GM21367 (cell line): ENCODE measurements at regions not wholly inside any gene's neighbourhood (a gene's known extent, or its start where the extent isn't known, plus 50 kb on each side); places are given as distances from the start of the nearest gene placed in this dataset.
"Not testable (repeated sequence)": the region's sequence is repeated elsewhere in the genome, so short reads cannot be mapped to it uniquely, and the experiment has no call there.

Experiments
- ATAC-seq: cut with Tn5 transposase; IDR thresholded peaks from one replicate; pipeline ENCODE4 v1.9.1; 2021; ENCODE audit not compliant: unreplicated experiment

- ATAC-seq, result not testable (repeated sequence)
Measured at GRCh38 chr16:18157854-18158253, 178.7 kb downstream of the NPIPA8 start.

- not testable (repeated sequence) for ATAC-seq
Measured at GRCh38 chr16:18152832-18153231, 183.7 kb downstream of the NPIPA8 start.

- ATAC-seq, result not testable (repeated sequence)
Measured at GRCh38 chr16:18148132-18148531, 188.4 kb downstream of the NPIPA8 start.

DNA sequence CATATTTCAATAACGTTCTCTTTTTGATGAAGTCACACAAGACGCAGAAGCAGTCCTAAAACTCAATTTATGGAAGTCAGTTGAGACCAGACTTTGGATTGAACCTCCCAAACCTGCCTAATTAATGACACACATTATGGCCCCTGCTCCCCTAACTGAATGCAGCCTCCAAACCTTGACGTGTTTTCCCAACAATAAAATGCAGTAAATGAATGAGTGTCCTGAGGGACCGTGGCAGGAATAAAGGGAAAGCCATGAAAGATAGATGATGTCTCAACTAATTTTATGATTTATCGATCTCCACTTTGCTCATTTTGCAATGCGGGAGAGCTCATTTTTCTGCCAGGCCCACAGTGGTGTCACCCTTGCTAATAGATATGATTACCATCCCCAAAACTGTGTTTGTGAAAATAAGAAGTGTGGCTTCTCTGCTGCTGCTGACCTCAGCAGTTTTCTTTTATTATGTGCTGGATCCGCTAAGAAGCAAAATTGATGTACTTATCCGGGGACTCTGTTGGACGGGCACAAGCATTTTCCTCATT, 189.9 kb downstream of the NPIPA8 start:
- ATAC-seq, result not testable (repeated sequence)

DNA sequence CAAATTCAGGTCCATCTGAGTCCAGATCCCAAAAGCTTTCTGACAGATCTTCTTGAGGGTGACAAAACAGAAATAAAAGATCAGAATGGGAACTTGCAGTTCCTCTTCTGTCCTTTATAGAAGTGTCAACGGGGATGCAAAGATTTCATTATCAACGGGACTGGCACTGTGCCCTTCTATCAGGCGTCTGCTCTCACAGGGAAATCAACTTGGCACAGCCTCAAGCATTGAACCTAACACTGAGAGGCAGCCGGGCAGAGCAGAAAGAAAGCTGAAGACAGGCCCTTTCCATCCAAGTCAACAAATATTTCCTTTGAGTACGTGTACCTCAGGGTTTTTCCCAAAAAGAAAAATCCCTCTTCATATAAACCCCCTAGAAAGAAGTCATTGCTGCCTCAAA, 194.5 kb downstream of the NPIPA8 start:
- ATAC-seq, result not testable (repeated sequence)

GRCh38 chr16:18136288-18136687, 200.2 kb downstream of the NPIPA8 start:
- ATAC-seq, result not testable (repeated sequence)

GRCh38 chr16:18135024-18135423, 201.5 kb downstream of the NPIPA8 start:
- ATAC-seq, result not testable (repeated sequence)

DNA sequence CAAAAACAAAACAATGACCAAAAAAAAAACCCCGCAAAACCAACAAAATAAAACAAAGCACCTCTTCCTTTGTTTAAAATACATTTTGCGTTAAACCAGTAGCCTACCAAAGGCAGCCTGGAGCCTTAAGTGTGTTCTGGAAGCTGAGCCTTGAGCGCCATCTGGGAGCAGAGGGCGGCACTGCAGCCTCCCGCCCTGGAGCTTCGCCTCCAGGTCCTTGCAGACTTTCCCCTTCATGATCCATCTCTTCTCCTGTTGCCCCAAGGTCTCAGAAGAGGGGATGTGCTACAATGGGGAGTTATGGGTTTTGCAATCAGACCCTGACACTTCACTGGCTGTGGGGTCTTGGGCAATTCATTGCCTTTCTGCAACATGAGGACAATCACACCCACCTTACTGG, 204.9 kb downstream of the NPIPA8 start:
- ATAC-seq, result not testable (repeated sequence)

DNA sequence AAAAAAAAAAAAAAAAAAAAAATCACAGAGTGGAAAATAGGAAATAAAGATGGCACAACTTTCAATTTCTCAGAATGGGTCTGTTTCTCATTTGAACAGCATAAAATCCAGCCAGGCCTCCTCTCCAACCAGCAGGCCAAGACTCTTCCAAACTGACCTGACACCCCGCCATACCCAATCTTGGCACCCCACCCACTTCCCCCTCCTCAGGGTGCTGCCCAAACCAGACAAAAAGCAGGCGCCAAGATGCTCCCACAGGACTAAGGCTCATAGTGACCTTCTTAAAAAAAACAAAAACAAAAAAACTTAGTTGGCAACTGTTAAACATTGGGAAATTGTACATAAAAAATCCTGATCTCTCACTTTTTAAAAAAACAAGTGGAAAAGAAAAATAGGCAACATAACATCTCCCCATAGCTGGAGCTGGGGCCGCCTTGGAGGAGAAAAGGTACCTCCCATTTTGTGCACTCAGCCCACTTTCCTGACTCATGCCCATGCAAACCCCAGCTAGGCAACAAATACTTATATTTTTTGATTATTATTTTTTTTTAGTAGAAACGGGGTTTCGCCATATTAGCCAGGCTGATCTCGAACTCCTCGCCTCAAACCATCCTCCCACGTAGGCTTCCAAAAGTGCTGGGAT, 205.9 kb downstream of the NPIPA8 start:
- not testable (repeated sequence) for ATAC-seq

DNA sequence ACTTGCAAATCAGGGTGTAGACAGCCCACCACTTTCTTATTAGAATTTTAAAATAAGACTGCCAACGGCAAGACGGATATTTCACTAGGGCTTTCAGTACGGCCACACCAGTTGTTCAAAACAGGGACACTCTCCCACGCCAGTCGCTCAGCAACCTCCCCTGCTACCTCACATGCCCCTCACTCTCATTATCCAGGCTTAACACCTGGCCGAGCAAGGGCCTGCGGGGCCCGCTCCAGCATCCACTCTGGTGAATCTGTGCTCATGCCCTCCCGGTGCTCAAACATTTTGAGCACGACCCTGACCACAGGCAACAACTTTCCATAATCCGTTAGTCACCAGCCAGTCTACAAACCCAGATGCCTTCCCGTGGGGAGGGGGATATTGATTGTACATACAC, 209.5 kb downstream of the NPIPA8 start:
- ATAC-seq, result not testable (repeated sequence)

- not testable (repeated sequence) for ATAC-seq
Measured at GRCh38 chr16:18119092-18119491, 217.4 kb downstream of the NPIPA8 start.

- ATAC-seq, result not testable (repeated sequence)
Measured at GRCh38 chr16:18118684-18119083, 217.9 kb downstream of the NPIPA8 start.

DNA sequence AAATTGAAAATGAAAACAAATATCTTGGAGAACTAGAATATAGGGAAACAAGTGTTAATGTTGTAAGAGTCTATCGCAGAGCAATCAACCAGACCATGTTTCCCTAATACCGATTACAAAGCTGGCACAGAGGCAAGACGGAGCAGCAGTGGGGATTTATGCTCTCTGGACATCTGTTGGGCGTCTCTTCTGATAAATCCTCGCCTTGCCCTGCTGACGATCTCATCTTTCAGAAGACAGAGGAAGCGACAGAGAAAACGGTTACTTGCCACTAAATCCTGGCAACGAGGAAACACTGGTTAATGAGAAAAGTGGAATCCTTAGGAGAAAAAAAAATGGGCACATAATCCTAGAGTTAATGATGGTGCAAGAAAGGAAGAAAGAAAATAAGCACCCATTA, 218.5 kb downstream of the NPIPA8 start:
- not testable (repeated sequence) for ATAC-seq

GRCh38 chr16:18104412-18104811, 232.1 kb downstream of the NPIPA8 start:
- not testable (repeated sequence) for ATAC-seq

DNA sequence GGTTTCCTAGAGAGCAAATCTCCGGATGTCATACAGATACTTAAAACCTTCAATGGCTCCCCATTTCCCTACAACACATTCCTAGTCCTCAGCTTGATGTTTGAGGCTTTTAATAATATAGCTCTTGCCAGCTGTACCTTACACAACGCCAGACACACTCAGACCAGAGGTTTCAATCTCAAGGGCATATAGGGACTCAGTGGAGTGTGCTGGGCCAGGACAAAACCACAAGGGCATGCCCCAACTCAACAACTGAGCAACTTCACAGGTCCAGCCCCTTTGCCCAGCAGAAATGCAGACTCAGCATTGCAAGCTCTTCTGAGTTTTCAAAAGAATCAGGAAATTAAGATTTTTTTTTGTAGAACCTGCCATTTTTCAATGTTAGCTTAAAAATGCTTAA, 235.5 kb downstream of the NPIPA8 start:
- not testable (repeated sequence) for ATAC-seq

GRCh38 chr16:18092605-18093004, 243.9 kb downstream of the NPIPA8 start:
- not testable (repeated sequence) for ATAC-seq

GRCh38 chr16:18080658-18081363, 255.7 kb downstream of the NPIPA8 start:
- not testable (repeated sequence) for ATAC-seq

GRCh38 chr16:18077910-18078309, 258.6 kb downstream of the NPIPA8 start:
- not testable (repeated sequence) for ATAC-seq

GRCh38 chr16:18072161-18072560, 264.4 kb downstream of the NPIPA8 start:
- ATAC-seq, result no peak

DNA sequence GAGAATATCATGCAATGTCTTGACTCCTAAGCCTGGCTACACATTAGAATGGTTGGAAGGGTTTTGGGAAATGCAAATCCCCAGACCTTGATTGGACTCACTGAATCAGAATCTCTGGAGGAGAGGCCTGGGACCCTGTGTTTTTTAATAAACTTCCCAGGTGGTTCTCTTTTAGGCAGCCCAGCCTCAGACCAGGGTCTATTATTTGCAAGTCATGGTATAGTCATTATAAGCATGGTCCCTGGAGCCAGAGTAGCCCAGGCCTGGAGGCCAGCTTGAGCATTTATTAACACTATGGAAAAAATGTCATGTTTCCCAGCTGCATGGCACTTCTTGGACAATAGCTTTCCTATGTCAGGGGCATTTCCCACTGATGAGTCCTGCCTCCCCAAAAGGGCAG, 266.9 kb downstream of the NPIPA8 start:
- ATAC-seq, result no peak

DNA sequence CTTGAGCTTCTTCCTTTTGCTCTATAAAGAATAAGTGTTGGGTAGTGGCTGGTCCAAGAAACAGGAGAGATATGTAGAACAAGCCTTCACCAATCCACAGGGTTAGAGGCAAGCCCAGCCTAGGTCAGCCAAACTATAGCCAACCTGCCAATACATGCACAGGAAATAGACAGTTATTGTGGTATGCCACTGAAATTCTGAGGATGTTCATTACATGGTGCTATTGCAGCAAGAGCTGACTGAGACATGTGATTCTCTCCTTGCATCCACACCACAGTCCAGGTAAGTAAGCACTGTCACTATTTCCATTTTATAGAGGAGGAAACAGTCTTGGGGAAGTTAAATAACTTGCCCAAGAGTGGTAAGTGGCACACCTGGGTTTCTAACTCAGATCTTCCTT, 268.1 kb downstream of the NPIPA8 start:
- no peak for ATAC-seq

DNA sequence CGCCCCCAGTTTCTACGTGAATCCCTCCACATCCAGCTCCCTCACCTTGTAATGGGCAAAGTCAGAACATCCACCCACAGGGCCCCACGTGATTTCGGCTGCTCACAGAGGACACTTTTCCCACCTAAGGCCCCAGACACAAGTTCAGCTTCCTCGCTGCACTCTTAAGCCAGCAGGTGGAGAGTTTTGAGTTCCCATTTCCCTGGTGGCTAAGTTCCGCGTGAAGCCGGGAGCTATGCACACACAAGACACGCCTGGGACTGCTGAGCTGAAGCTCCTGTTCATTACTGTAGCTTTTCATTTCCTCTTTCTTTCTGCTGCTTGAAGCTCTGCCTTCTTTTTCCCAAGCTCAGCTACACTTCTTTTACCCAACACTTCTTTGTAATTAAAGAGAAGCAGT, 273.8 kb downstream of the NPIPA8 start:
- ATAC-seq, result no peak
